BJ (cell line): ENCODE measurements at regions not wholly inside any gene's neighbourhood (a gene's known extent, or its start where the extent isn't known, plus 50 kb on each side); places are given as distances from the start of the nearest gene placed in this dataset.

Experiments used
- CTCF ChIA-PET: fragments of 350-600 bp; formaldehyde crosslinking; extraction: SDS; loops from one replicate; lab custom pipeline; 2021; ENCODE audit warnings: antibody characterized with exemption, inconsistent platforms; lab: Yijun Ruan, JAX
- POLR2A ChIA-PET: fragments of 300-600 bp; sonication (Branson Sonifier 250); formaldehyde crosslinking; extraction: SDS; loops from one replicate; lab custom pipeline; 2021; ENCODE audit warnings: antibody characterized with exemption; lab: Charles Lee
- DNase-seq: peaks from one replicate; pipeline ENCODE4 v3.0.0-alpha.2; 2011; ENCODE audit warnings: low read depth
- H3K27me3 ChIP-seq: 2 replicates; pipeline ENCODE4 v1.6.0; 2011; ENCODE audit warnings: low read length; ENCODE audit not compliant: control insufficient read depth, insufficient read depth
- H3K36me3 ChIP-seq: 2 replicates; pipeline ENCODE4 v1.5.1; 2011; ENCODE audit warnings: low read length; ENCODE audit not compliant: control insufficient read depth, insufficient read depth
- H3K4me3 ChIP-seq: 2 replicates; pipeline ENCODE4 v1.5.1; 2011; ENCODE audit warnings: low read depth, mild to moderate bottlenecking, control low read depth, low read length
- CTCF ChIP-seq: IDR thresholded peaks from 2 replicates; pipeline ENCODE4 v1.5.1; 2011; ENCODE audit warnings: low read depth, mild to moderate bottlenecking, control low read depth, inconsistent platforms, low read length, moderate library complexity; ENCODE audit not compliant: insufficient read depth

- Histone ChIP-seq H3K27me3 (no peaks in the 10 kb centered on the region), H3K4me3 (no peak overlapping the region), H3K36me3 (no peaks in the 10 kb centered on the region)
- no peak for TF ChIP-seq CTCF
- ChIA-PET CTCF (no interaction called here), POLR2A (no interaction called here)
- DNase-seq: no peak
Observed at GRCh38 chr3:177916461-177916860, 619.8 kb upstream of the KCNMB2 start.

DNA sequence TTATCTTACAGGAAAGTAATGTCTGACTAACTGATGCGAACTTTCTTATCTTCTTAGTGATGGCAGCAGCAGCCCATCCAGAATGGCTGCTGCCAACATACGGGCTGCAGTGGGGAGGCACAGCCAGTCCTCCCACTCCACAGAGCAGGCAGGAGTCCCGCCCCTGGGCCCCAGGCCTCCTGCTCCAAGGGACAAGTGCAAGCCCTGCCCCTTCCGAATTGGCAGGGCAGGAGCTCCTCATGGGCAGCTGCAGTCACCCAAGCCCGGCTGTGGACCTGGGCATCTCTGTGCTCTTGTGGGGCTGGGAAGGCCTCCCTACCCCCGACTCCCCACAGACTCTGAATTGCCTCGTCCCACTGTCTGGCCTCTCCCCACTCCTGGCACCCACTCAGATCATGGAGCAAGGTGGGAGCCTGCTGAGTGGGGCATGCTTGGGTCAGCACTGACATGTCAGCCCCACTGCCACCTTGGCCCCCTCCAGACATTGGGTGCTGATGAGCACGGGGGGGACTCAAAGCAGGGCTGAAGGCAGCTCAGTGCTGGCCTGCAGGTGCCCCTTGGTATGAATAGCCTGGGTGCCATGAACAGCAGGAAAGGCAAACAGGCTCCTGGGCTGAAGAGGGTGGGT, 618.9 kb upstream of the KCNMB2 start:
- Histone ChIP-seq H3K36me3 (no peaks in the 10 kb centered on the region), H3K27me3 (no peaks in the 10 kb centered on the region), H3K4me3 (no peak overlapping the region)
- no peak for DNase-seq
- ChIA-PET POLR2A (no interaction called here), CTCF (interaction anchor here (1.4 kb wide), 1 partner anchor 11 kb away, joined by 6 read pairs; no protein-coding TSS in a partner anchor)
- no peak for TF ChIP-seq CTCF

DNA sequence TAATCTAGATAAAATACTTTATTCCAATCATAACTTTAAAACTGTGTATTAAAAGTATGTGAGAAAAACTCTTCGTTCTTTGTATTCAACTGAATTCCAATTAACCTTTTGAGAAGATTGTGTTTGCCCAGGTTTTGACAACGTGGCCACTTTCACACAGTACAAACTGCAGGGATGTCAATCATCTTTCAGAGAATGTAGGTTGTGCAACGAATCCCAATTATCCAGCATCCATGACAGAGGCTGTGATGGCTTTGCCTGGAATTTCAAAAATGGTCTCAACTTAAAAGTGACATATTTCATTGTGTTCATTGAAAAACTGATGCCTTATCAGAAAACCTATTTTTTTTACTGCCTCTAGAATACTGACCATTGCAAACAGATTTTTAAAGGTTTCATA, 615.1 kb upstream of the KCNMB2 start:
- POLR2A ChIA-PET: no interaction called here
- CTCF ChIA-PET: no interaction called here
- no peak for DNase-seq
- TF ChIP-seq CTCF: no peak
- H3K36me3 ChIP-seq: no peaks in the 10 kb centered on the region
- H3K4me3 ChIP-seq: no peak overlapping the region
- H3K27me3 ChIP-seq: no peaks in the 10 kb centered on the region

DNA sequence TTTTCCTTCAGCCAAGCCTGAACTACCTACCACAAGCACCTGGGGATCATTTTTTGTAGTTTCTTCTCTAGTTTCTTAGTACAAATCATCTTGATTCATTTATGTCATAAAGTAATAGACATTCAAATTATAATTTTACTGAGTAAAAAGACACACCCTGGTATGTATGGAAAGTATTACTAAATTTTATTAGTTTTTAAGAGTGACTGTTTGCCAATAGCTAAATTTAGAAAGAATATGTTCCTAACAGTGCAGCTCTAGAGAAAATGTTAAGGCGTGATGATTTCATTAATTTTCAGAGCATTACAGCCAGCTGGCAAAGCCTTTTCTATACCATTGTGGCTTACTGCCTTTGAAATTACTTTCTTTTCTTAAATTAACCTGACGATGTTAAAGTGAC, 612.0 kb upstream of the KCNMB2 start:
- Histone ChIP-seq H3K27me3 (no peaks in the 10 kb centered on the region), H3K36me3 (no peaks in the 10 kb centered on the region), H3K4me3 (no peak overlapping the region)
- CTCF ChIA-PET: no interaction called here
- no peak for DNase-seq
- TF ChIP-seq CTCF: no peak
- POLR2A ChIA-PET: no interaction called here

DNA sequence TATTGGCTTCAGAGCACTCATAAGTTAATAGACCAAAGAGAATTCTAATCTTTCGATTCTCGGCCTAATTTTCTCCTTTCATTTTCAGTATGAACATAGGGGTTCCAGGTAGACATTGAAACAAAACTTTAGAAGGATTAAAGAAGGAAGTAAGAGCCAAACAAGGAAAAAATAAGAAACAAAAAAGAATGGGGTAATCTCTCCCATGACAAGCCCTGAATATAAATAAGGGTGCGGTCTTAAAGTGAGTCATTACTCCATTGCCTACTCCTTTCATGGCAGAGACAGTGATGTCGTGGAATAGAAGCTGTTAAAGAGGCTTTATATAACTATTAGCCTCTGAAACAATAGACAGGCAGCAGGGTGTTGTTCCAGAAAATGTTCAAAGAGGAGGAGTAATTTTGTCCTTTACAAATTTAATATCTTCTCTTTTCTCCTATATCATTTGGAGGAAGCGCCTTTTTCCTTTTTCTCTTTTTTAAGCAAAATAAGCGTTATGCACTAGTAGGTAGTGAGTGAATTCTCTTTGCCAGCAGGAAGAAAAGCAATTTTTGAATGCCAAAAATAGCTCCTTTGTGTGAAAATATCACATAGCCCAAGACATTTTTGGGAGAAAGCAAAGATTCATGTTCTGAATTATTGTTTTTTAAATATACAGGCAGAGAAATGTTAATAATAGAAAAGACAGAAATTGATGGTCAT, 607.9 kb upstream of the KCNMB2 start:
- Histone ChIP-seq H3K27me3 (no peaks in the 10 kb centered on the region), H3K36me3 (no peaks in the 10 kb centered on the region), H3K4me3 (no peak overlapping the region)
- no peak for DNase-seq
- no peak for TF ChIP-seq CTCF
- ChIA-PET CTCF (no interaction called here), POLR2A (no interaction called here)
